Renal pelvis (tissue), 1 donor: ENCODE measurements at regions not wholly inside any gene's neighbourhood (a gene's known extent, or its start where the extent isn't known, plus 50 kb on each side); places are given as distances from the start of the nearest gene placed in this dataset.
A peak's percentile ranks its signal among the peaks of the same experiment; 100 is the strongest.
"Not testable (repeated sequence)": the region's sequence is repeated elsewhere in the genome, so short reads cannot be mapped to it uniquely, and the experiment has no call there.

Experiments used
- DNase-seq: peaks from one replicate; pipeline ENCODE4 v3.0.0-alpha.2; 2013

DNA sequence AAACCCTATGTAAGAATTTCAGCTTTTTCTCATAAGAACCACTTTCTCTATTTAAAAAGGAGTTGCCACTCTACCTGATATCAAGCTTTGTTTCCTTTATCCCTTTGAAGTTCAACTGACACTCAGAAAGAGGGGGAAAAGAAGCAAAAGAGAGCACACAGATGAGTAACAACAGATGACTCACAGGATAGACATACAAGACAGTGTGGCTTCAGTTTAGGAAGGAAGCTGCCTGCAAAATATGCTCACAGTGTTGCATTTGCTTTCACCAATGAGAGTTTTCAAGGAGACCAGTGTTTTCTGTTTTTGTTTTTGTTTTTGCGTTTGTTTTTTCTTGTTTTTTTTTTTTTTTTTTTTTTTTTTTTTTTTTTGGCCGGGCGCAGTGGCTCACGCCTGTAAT, 1181.6 kb downstream of the DNAJB9 start:
- no peak for DNase-seq

DNA sequence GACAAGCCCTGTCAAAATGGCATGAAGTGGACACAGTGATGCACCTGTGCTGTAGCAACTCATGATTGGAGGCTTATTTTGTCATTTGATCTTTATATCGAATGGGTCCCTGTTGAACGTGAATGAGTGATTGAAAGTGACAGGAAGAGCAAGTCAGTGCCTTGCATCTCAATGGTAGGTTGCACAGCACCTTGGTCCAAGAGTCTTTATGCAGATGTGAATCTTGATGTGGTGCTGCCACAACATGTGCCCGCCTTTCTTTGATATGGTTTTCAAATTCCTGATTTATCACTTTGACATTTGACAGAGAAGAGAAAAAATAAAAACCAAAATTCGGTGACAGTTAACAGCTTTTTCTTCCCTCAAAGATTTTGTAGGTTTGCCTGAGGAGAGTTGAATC, 1182.4 kb downstream of the DNAJB9 start:
- DNase-seq: no peak

DNA sequence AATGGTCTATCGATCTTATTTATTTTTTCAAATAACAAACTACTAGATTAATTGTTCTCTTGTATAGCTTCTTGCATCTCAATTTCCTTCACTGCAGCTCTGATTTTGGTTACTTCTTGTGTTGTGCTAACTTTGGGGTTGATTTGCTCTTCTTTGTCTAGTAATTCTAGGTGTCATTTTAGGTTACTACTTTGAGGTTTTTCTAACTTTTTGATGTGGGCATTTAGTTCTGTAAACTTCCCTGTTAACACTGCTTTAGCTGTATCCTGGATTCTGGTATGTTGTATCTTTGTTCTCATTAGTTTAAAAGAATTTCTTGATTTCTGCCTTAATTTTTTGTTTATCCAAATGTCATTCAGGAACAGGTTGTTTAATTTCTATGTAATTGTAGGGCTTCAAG, 1188.0 kb downstream of the DNAJB9 start:
- DNase-seq: no peak

DNA sequence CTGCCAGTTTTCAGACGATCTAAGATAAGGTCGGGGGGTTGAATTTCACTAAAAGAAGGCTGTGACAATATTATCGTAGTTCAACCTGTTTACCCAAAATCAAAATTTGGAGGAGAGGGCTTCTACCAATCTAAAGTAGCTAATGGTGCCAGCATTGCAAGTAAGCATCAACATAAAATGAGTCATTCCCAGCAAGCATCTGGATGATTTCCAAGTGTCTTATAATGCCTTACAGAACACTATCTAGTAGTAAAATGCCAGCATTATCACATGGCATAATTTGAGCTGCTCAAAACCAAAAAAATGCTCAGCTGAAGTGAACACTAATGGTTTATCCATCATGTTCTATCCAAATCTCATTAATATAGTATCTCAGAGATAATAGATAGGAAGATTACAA, 1193.9 kb downstream of the DNAJB9 start:
- DNase-seq: no peak

DNA sequence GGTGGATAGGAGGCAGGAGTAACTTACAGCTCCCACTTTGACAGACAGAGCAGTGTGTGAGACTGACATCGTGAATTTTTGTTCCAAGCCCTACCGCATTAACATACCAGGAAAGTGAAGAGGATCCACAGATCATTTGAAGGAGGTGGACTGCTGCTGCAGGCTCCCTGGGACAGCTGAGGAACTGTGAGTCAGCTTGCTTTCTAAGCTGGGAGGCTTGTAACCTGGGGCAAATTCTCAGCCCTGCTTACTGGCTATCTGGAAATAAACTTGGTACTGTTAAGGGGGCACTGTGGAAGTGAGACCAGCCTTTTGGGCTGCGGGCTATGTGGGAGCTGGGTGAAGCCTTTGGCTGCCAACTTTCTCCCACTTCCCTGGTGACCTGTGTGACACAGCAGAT, 1202.5 kb downstream of the DNAJB9 start:
- DNase-seq: no peak

DNA sequence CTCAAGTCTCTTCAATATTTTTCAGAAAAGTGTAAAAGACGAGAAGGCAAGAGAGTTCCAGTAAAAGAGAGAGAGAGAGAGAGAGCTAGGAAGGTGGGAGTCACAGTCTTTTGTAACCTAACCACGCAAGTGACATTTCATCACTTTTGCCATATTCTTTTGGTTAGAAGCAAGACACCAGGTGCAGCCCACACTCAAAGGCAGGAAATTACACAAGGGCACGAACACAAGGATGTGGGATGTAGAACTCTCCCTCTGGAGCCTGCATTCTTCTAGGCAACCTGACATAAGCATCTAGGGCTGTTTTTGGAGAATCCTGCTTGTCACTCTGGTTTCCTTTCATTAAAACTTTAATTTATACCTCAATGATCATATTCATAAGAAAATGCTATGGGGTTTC, 1213.1 kb downstream of the DNAJB9 start:
- no peak for DNase-seq

DNA sequence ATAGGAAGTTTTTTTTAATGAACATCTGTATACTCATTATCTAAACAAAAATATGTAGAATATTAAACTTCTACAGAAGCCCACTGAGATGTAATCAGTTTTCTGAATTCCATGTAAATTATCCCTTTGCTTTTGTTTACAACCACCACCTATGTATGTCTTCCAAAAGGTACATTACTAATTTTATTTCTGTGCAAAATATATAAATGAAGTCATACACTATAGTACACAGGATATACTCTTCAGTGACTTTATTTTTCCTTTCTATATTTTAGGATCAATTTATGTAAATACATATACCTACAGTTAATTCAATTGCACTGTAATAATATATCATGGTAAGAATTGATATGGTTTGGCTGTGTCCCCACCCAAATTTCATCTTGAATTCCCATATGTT, 1236.9 kb downstream of the DNAJB9 start:
- no peak for DNase-seq

DNA sequence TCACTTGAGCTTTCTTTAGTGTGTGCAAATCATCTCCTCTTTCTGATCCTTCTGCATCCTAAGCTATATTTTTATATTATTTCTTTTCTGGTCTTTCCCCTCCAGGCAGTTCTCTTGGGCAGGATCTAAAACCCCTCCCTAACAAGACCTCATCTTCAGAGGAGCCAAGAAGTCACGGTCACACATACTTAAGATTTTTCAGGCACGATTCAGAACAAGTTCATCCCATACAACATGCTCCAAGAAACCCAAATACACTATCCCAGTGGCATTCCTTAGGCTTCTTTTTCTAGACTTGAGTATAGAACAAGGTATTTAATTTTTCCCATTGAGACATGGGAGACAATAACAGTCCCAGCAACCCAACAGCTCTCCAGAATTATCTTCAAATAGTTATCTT, 1251.5 kb downstream of the DNAJB9 start:
- DNase-seq: no peak

DNA sequence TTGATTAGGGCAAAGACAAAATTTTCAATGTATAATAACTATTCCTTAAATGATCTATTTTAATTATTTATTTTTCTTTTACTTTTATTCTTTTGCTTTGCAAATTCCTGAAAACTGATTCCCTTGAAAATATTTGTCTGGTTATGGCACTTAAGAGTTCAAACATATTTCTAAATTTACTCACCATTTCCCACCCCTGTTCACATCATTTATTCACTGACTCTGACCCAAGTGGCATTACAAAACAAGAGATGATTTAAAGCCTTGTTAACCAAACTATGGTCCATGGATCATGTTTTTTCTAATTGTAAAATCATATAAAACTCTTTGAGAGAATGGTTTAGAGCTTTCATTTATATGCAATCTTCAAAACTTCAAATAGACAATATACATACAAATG, 1256.1 kb upstream of the LRRN3 start:
- no peak for DNase-seq

DNA sequence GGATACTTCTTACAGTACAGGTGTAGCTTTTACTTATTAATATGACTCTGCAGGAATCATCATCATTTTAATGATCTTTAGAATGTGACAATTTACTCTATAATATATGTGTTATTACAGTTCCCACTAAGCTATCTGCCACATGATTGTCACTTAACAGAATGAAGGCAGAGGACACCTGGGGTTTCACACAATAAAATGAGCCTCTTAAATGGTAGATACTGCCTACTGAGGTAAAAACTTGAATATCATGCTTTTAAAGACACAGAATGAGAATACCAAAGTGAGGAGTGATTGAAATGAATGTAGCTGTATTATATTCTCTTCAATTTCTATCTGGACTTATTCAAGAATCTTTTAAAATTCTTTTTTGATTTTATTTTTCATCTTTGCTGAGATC, 1255.3 kb upstream of the LRRN3 start:
- DNase-seq: no peak

DNA sequence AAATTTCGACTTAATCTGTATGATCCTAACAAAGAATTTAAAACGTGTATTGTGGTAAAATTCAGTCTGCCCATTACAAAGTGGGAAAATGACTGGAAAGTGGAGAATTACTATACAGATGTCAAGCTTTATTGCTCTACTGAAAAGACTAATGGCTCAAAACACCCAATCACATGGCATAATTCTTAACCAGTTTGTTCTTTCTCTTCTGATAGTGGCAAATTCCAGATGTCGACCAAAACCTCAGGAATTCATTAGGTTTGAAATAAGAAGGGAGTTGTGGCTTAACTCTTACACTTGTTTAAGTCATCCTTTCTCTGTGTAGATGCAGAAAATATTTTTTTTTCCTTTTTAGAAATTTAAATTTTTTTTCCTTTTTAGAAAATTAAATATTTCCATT, 1254.9 kb upstream of the LRRN3 start:
- DNase-seq: no peak

DNA sequence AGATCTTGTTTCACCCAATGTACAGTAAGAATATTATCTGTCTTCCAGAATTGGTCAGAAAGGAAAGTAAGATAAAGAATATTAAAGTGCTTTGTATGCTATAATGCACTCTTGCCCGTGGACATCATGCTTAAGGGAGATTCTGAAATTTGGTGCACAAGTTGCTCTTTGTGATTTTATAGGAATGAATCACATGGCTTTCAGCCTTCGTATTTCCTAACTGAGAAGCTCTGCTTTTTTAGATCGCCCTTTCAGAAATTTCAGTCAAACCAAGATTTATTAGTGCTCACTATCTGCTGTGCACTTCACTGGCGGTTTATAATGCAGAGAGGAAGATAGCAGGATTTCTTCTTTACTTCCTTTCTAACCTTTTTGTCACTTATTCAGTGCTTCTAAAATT, 1248.5 kb upstream of the LRRN3 start:
- no peak for DNase-seq

DNA sequence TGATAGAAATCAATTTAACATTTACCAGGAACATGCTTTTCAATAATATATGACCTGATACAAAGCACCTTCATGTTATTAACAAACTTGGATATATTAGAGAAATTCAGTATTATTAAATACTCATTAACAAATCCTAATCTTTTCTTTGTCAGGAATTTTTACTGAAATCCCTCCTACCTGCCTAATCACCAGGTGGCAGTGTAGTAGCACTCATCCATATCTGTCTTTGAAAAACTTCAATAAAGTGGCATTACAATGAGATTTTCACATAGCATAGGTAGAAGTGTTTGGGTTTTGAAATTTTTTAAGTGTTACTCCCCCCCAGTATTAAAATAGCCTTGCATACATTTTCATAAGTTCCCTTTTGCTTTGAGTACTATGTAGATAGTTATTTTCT, 1246.6 kb upstream of the LRRN3 start:
- DNase-seq: peak; percentile 4

DNA sequence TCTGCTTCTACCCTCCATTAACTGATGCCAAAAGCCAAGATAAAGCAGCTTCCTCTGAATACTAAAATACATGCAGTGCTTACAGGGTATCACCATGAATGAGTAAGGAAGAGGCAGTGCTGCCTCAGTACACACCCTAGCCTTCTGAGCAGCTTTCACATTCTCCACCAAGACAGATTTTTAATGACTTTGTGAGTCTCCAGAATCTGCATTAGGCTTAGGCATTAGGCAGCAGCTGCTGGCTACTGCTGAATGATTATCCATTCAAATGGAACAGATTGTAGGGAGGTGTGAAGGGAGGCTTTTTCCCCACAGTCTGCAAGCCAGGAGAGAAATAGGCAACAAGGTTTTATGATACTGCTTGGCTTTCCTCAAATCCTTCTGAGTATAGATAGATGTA, 1226.7 kb upstream of the LRRN3 start:
- DNase-seq: peak; percentile 12

DNA sequence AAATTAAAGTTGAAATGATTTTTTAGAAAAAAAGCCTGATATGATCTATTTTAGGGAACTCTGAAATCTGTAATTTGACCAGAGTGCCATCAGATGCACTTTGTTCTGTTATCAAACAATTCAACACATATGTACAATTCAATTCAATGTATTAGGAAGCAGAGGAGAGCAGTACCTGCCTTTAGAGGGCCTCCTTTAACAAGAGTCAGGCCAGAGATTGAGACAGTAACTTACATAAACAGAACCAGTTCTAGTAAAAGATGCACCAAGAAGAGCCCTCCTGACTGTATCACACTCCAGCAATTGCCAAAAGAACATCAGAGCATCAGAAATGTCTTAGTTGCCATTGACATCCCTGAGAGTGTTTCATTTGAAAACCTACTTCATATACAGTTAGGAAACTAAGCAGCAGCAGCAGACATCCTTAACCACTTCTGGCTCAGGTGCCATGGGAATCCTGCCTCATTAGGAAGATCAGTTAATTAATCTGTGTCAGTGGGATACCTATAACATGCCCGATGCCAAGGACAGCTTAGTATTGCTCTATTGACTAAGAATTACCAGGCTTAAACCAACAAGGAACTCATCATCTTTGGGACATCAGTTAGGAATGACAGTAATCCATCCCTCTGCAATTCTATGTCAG, 1222.6 kb upstream of the LRRN3 start:
- no peak for DNase-seq

DNA sequence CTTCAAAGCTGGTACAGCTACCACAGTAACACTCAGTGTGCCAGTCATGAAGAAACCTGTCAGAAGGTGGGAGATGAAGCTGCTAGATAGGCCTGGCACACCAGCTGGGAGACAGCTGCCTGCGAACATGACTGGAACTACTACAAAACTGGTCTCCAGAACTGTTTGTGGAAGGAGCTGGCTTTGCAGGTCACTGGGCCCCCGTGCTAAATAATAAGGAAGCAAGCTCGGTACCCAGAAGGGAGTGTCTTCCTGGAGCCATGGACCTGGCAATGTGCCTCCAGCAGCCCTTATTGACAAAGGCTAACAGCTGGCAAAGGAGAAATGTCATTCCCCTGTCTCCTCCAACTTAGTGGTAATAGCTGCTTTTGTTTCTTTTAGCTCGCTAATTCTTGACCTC, 1217.6 kb upstream of the LRRN3 start:
- no peak for DNase-seq

DNA sequence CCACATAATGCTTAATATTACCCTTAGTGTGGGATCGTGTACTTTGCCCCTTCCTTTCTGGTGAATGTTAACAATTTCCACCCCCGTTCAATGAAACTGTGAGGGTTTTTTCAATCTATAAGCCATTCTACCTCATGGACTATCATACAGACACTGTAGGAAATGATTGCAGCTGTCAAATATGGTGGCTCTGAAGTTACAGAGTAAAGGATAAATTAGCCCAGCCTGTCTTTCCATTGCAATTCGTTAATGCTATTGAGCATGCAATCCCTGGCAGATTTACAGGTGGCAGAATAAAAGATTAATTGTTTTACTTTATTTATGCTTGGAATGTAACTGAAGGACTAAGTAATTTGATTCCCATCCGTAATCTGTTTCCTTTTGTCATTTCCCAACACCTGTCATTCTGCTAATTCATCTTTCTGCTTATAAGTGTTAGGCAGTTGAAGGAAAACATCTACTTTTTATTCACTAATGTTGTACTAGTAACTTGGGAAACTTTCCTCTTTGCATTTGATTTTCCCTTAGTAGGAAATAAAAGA, 1211.6 kb upstream of the LRRN3 start:
- no peak for DNase-seq

DNA sequence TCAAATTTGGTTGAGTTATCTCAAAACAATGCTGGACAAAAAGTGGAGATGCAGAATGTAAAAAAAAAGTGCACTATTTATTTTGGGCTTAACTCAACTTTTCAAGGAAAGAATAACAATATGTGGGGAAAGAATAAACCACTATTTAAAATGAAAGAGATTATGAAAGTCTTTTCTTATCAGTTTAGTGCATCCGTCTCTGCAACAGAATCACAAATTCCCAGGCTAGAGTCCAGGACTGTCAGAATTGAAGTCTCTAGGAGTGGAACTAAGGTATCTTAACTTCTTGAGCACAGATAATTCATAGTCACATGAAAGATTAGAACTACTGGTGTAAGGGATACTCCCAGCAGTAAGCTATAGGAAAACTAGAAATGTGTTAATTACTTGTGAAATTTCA, 1200.3 kb upstream of the LRRN3 start:
- no peak for DNase-seq

DNA sequence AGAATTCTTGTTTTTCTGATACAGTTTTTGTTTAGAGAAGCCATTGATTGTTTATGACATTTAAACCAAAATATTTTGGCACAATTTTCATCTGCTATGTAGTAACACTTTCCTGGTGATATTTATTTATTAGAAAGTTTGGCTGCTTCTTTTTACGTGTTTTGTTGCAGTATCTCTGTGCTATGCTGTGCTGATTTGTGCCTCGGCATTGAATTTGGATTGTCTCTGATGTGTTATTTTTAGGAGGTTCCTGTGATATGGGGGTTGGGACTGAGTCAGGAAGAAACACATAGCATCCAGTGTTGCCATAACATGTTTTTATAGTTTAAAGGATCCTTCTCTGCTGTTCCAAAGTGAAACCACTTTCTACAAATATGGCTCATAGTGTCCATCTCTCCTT, 1197.7 kb upstream of the LRRN3 start:
- no peak for DNase-seq

DNA sequence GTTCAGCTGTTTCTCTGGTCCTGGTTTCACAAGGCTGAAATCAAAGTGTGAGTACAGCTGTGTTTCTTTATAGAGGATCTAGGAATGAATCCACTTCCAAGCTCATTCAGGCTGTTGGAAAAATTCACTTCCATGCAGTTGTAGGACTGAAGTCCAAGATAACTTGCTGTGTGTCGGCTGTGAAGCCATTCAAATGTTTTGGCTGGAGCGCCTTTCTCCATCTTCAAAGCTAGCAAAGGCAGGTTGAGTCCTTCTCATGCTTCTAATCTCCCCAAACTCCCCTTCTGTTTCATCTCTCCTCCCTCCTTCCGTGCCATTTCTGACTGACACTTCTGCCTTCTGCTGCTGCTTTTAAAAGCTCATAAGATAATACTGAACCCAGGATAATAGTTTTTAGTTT, 1195.4 kb upstream of the LRRN3 start:
- DNase-seq: no peak

DNA sequence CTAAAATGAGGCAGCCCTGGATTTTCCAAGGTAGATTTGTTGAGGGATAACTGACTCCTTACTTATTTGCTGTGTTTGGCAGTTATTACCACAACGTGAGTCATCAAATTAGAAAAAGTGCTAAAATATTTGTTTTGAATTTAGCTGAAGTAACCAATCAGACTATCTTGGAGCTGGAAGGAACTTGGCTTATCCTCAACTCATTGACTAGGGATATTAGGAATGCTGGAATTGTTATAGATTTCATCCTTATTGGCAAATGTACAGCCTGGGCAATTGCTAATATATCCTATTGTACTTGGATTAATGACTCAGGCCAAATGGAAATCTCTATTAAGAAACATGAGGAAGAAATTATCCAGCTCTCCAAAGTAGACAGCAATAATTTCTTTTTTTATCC, 1189.0 kb upstream of the LRRN3 start:
- DNase-seq: no peak

DNA sequence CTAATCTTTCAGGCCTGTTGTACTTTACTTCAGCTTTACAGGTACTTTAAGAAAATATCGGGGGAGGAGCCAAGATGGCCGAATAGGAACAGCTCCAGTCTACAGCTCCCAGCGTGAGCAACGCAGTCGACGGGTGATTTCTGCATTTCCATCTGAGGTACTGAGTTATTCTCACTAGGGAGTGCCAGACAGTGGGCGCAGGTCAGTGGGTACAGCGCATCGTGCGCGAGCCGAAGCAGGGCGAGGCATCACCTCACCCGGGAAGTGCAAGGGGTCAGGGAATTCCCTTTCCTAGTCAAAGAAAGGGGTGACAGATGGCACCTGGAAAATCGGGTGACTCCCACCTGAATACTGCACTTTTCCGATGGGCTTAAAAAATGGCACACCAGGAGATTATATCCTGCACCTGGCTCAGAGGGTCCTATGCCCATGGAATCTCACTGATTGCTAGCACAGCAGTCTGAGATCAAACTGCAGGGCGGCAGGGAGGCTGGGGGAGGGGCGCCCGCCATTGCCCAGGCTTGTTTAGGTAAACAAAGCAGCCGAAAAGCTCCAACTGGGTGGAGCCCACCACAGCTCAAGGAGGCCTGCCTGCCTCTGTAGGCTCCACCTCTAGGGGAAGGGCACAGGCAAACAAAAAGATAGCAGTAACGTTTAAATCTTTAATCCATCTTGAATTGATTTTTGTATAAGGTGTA, 1185.4 kb upstream of the LRRN3 start:
- not testable (repeated sequence) for DNase-seq

DNA sequence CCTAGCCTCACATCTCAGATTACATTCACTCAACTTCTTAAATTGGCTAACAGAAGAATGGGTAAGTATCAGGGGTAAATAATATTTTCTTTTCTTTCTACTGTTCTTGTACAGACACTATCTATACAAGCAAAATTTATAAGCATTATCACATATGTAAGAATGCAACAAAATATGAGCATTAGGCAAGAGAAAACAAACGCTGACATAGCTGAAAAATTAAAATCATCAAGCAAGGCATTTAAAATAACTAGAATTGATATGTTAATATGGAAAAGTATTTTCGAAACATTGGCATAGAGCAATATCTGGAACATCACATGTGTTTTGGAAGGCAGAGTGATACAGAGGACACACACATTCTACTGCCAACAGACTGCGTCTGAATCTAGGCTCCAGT, 1175.3 kb upstream of the LRRN3 start:
- no peak for DNase-seq

DNA sequence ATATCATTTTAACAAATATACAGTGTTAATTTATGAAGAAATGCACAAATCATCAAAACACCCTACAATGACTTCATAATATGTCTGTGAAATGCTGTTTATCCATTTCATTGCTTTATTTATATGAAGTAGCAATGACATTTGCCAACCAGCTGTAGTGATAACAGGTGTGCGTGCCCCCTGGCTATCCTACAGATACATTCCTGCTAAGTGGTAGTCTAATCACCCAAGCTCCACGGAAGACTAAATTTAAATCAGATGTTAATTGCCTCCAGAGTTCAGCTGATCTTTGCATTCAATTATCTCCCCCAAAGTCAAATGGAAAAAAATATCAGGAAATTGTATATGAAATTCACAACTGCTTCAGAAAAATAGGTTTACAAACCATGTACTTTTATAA, 1164.2 kb upstream of the LRRN3 start:
- DNase-seq: no peak
